Neural cell (in vitro differentiated cells): ENCODE measurements at regions not wholly inside any gene's neighbourhood (a gene's known extent, or its start where the extent isn't known, plus 50 kb on each side); places are given as distances from the start of the nearest gene placed in this dataset.
A peak's percentile ranks its signal among the peaks of the same experiment; 100 is the strongest.

Experiments
- CTCF ChIP-seq: fragments of 450-650 bp; IDR thresholded peaks from 2 replicates; pipeline ENCODE4 v1.5.1; 2014; ENCODE audit warnings: antibody characterized with exemption, mild to moderate bottlenecking, moderate library complexity; ENCODE audit not compliant: poor library complexity, severe bottlenecking
- RAD21 ChIP-seq: fragments of 450-650 bp; conservative IDR thresholded peaks from 2 replicates; pipeline ENCODE4 v1.6.1; 2014; ENCODE audit warnings: antibody characterized with exemption, mild to moderate bottlenecking, moderate library complexity
- TAF1 ChIP-seq: IDR thresholded peaks from 2 replicates; pipeline ENCODE4 v1.6.1; 2012; ENCODE audit warnings: low read depth

DNA sequence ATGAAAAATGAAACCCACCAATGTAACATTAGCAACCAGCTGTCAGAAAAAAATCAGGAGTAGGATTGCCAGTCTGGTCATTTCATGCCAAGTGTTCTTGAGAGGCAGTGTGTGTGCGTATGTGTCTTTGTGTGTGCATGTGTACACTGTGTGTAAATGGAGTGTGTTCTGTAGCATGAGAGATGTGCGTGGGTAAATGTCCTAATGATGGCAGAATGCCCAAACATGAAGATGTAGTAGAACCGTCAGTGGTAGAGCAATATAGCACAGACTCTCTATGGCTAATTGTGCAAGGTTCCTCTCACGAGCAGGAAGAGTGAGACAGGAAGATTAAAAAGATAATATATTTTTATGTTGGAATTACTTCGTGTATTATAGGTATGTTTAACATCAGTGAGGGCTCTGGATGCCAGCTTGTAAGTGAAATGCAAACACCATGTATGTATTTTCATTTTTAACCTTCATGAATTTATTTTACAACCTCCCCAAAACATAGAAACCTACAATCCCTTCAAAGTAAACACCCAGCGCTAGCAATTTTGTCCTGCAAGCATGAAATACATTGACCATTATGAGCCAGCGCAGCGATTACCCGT, 1038.7 kb downstream of the IGSF11 start:
- TF ChIP-seq CTCF = no peak
- peak; percentile 30 for TF ChIP-seq RAD21
- TF ChIP-seq TAF1 = no peak
